Activated CD8-positive, alpha-beta memory T cell treated with anti-CD3 and anti-CD28 coated beads for 1 hour (primary cell): ENCODE measurements at regions not wholly inside any gene's neighbourhood (a gene's known extent, or its start where the extent isn't known, plus 50 kb on each side); places are given as distances from the start of the nearest gene placed in this dataset.
"Not testable (repeated sequence)": the region's sequence is repeated elsewhere in the genome, so short reads cannot be mapped to it uniquely, and the experiment has no call there.

Source experiments
- DNase-seq, 2 donors: peaks; one replicate each; pipeline ENCODE4 v3.0.0-alpha.2; 2020; ENCODE audit warnings: low read depth in 1 of 2; ENCODE audit errors: extremely low read depth in 1 of 2

DNA sequence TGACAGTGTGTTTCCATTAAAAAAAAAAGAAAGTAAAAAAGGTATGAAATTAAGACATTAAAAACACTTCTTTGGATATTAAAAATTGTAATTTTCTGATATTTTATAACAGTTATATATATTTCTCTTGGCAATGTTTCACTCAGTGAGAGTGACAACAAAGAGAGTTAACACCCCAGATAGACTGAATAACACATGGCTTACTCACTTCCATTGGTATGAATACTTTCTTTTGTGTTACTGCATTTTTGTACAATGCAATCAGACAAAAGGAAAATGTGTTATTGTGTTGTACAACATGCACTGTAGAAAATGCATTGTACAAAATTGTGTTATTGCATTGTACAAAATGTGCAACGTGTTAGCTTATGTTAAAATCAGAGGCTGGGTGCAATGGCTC, 676.6 kb upstream of the AMELY start:
- DNase-seq, result not testable (repeated sequence)

DNA sequence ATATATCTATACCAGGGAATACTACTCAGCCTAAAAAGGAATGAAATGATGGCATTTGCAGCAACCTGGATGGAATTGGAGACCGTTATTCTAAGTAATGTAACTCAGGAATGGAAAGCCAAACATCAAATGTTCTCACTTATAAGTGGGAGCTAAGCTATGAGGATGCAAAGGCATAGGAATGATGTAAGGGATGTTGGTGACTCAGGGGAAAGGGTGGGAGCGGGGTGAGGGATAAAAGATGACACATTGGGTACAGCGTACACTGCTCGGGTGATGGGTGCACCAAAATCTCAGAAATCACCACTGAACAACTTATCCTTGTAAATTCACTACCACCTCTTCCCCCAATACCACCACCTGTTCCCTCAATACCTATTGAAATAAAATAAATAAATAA, 651.0 kb upstream of the AMELY start:
- DNase-seq, result no peak

DNA sequence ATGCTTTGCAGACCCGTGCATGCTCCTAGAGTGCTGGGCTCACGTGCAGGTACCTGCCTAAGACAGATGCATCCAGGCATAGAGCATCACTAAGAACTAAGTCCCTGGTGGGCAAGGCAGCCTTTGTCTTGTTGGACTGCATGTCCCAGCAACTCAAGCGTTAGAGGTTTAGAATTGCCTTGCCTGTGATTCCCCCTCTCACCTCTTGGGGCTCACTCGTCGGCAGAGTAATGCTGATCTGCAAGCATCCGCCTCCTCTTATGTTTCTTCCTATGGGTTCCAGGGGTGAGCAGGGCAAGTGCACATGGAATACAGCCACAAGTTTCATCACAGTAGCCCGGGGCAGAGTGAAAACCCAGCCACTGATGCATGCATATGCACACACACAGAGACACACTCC, 646.1 kb upstream of the AMELY start:
- no peak for DNase-seq

- no peak for DNase-seq
Measured at GRCh38 chrY:7555006-7555405, 643.5 kb upstream of the AMELY start.

- no peak for DNase-seq
Measured at GRCh38 chrY:7545060-7545459, 633.5 kb upstream of the AMELY start.

- DNase-seq, result no peak
Measured at GRCh38 chrY:7544172-7544770, 632.7 kb upstream of the AMELY start.

DNA sequence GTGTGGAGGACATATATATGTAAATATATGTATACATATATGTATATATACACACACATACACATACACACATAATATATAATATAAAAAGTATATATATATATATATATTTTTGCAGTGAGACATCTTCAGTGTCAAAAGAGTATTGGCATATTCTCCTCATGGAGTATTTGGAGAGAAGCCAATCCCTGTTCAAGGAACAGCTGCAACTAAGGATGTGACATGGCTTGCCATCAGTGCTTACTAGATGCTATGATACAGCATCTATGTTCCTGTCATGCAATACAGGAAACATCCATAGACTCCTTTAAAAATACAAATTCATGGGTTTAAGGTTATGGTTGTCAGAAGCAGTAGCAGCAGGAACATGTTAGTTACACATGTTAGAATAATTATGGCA, 632.0 kb upstream of the AMELY start:
- no peak for DNase-seq

DNA sequence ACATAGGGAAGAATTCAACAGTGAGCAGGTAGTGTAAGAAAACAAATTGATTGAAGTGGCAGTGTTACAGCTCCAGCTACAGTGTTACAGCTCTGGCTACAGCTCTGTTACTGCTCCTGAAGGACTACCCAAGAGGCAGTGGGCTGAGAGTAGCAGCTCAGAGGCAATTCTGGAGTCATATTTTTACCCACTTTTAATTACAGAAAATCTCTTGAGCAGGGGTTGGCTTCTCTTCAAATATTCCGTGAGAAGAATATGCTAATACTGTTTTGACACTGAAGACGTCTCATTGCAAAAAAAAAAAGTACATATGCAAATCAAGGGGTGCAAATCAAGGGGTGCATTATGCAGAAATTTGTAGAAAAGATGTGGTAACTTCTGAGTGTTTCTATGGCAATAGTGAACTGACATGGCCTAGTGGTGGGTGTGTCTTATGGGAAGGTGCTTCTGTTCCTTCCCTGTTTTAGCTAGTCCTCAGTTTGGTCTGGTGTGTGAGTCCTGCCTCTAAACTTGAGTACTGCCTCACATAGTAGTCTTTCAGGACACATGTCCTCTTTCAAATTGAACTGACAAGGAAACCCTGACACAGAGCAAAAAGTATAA, 630.8 kb upstream of the AMELY start:
- DNase-seq, result no peak

GRCh38 chrY:7529396-7529795, 617.8 kb upstream of the AMELY start:
- DNase-seq, result no peak

- DNase-seq, result not testable (repeated sequence)
Measured at GRCh38 chrY:7527568-7527967, 616.0 kb upstream of the AMELY start.

GRCh38 chrY:7518387-7518786, 606.8 kb upstream of the AMELY start:
- no peak for DNase-seq

DNA sequence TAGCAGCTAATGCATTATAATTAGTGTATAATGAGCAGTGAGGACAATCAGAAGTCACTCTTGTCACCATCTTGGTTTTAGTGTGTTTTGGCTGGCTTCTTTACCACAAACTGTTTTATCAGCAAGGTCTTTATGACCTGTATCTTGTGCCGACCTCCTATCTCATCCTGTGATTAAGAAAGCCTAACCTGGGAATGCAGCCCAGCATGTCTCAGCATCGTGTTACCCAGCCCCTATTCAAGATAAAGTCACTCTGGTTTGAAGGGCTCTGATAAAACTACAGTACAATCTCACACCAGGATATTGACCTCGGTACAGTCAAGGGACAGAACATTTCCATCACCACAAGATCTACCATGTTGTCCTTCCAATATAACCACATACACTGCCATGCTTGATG, 604.7 kb upstream of the AMELY start:
- no peak for DNase-seq

- DNase-seq, result no peak
Measured at GRCh38 chrY:7515812-7516211, 604.3 kb upstream of the AMELY start.

DNA sequence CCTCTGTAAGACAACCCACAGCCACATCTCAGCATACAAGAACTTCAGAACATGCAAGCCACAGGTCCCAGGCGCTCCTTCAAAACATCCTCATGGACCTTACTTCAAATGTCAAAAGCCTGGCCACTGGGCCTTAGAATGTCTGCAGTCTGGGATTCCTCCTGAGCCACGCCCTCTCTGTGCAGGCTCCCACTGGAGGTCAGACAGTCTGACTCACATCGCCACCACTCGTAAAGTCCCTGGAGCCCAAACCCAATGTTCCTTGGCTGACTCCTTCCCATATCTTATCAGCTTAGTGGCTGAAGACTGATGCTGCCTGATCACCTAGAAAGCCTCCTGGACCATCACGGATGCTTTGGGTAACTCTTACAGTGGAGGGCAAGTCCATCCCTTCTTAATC, 591.3 kb upstream of the AMELY start:
- no peak for DNase-seq

DNA sequence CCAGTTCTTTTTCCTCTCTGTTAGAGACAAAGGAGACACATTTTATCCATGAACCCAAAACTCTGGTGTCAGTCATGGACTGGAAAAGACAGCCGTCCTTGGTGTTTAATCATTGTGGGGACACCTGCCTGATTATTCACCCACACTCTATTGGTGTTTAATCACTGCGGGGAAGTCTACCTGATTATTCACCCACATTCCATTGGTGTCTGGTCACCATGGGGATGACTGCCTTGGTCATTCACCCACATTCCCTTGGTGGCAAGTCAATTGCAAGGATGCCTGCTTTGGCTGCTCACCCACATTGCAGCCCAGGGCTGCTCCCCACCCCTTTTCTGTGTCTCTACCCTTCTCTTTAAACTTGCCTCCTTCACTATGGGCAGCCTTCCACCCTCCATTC, 589.7 kb upstream of the AMELY start:
- DNase-seq, result no peak

DNA sequence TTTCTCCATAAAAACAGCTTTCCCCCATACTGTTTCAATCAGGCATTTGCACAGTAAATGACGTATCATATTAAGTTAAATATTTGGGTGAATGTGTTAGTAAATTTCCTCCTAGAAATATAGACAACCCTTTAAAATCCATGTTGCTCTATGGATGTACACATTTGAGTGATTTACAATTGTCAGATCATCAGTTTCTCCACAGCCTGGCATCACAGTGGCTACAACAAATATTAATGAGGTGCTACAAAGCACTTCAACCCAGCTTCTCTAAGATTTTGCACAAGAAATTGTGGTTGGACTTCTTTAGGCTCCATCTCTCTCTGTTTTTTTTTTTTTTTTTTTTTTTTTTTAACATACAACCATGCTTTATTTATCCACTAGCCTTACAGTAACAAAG, 584.4 kb upstream of the AMELY start:
- no peak for DNase-seq

- not testable (repeated sequence) for DNase-seq
Measured at GRCh38 chrY:7484455-7485285, 573.1 kb upstream of the AMELY start.

- no peak for DNase-seq
Measured at GRCh38 chrY:7471976-7472375, 560.4 kb upstream of the AMELY start.

DNA sequence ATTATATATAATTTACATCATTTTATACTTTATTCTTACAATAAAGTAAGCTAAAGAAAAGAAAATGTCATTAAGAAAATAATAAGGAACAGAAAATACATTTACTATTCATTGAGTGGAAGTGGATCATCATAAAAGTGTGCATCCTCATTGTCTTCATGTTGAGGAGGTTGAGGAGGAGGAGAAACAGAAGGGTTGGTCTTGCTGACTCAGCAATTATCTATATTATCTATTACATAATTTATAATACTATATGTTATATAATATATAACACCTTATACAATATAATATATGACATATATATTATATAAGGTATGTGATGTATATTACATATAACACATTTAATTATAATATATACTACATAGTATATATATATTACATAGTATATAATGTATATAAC, 558.5 kb upstream of the AMELY start:
- DNase-seq, result no peak

DNA sequence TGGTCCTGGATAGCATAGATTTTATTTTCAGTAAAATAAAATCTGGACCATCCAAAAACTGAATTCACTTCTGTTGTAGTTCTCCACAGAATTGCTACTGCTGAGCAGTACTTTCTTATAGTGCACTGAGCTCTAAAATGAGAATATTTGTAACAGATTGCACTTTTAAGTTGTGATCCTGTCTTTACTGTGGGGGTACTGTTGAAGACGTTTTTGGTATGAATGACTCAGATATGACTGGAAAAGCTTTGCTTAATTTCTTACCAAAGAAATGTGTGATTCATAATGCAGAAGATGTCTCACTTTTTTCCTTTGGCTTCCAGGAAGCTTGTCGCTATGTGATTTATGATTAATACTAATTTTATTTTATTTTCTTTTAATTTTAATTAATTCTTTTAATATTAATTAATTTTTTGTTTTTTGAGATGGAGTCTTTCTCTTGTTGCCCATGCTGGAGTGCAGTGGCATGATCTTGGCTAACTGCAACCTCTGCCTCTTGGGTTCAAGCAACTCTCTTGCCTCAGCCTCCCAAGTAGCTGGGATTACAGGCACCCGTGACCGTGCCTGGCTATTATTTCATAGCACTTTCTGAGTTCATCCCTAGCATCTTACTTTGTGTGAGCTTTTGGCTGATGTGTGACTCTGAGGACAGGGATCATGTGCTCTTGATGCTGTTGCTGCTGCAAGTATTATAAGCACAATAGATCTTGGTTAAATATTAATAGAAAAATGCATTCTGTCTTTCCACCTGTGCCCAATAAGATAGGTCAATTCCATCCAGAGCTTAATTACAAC, 557.6 kb upstream of the AMELY start:
- DNase-seq, result no peak

DNA sequence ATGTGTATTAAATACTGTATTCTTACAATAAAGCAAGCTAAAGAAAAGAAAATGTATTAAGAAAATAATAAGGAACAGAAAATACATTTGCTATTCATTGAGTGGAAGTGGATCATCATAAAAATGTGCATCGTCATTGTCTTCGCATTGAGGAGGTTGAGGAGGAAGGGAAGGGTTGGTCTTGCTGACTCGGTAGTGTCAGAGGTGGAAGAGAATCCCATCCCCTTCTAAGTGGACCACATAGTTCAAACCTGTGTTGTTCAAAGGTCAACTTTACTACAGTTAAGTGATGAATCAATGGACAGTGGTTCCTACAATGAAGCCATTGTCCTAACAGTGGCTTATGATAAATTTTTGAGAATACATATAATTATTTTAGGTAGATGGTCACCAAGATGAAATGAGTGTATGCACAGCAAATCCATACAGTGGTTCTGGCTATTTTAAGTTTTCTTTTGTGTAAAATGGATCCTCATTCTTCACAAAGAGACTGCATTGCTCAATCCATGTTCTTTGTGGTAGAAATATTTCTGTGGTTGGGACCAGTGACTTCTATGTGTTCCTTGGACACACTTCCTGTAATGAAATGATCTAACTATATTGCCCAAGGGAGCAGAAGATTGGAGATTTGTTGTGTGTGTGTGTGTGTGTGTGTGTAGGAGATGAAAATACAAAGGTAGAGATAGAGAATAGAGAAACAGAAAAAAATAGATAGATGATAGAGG, 556.4 kb upstream of the AMELY start:
- DNase-seq, result no peak
